CD4-positive, alpha-beta T cell (primary cell): ENCODE measurements at regions not wholly inside any gene's neighbourhood (a gene's known extent, or its start where the extent isn't known, plus 50 kb on each side); places are given as distances from the start of the nearest gene placed in this dataset.

Source experiments
- ATAC-seq: fragments of 200-7000 bp; cut with Tn5 transposase; one replicate; pipeline ENCODE4 v1.10.0; 2022; ENCODE audit warnings: mild to moderate bottlenecking; ENCODE audit not compliant: poor library complexity
- CTCF ChIA-PET: fragments of 350-600 bp; sonication (Branson Sonifier 250); formaldehyde crosslinking; loops from one replicate; lab custom pipeline; 2021; ENCODE audit warnings: antibody characterized with exemption, inconsistent platforms; lab: Charles Lee
- POLR2A ChIA-PET: fragments of 350-600 bp; sonication (Branson Sonifier 250); formaldehyde crosslinking; loops from one replicate; lab custom pipeline; 2021; ENCODE audit warnings: antibody characterized with exemption, inconsistent platforms; lab: Charles Lee
- DNase-seq, 14 experiments: peaks; one replicate each; pipeline ENCODE4 v3.0.0-alpha.2; 2013 to 2020; ENCODE audit warnings: mixed read lengths in 2 of 14
- H3K27ac ChIP-seq, 2 donors: one replicate each; pipeline versions ENCODE4 v1.5.1 to v1.7.0; 2013; ENCODE audit warnings: low read length in 2 of 2, low read depth in 1 of 2, mild to moderate bottlenecking in 1 of 2
- H3K27me3 ChIP-seq, 2 experiments: 1 replicate in 1 of 2; 2 replicates in 1 of 2; pipeline versions ENCODE4 v1.6.1 to v1.7.0; 2013; ENCODE audit warnings: low read length in 2 of 2, control low read depth in 1 of 2, mild to moderate bottlenecking in 1 of 2, moderate library complexity in 1 of 2; ENCODE audit not compliant: insufficient read depth in 2 of 2, control insufficient read depth in 1 of 2
- H3K36me3 ChIP-seq: one replicate; pipeline ENCODE4 v1.6.1; 2013; ENCODE audit warnings: low read length, control low read depth; ENCODE audit not compliant: insufficient read depth
- H3K4me1 ChIP-seq: one replicate; pipeline ENCODE4 v1.6.1; 2013; ENCODE audit warnings: low read length, control low read depth; ENCODE audit not compliant: insufficient read depth
- H3K4me3 ChIP-seq: one replicate; pipeline ENCODE4 v1.5.1; 2013; ENCODE audit warnings: mild to moderate bottlenecking, low read length, moderate library complexity
- H3K9me3 ChIP-seq, 2 experiments: 1 replicate in 1 of 2; 2 replicates in 1 of 2; pipeline versions ENCODE4 v1.6.1 to v1.7.0; 2013; ENCODE audit warnings: low read length in 2 of 2, mild to moderate bottlenecking in 2 of 2, control low read depth in 1 of 2, moderate library complexity in 1 of 2; ENCODE audit not compliant: control insufficient read depth in 1 of 2, insufficient read depth in 1 of 2
- H3K27ac Mint-ChIP-seq: one replicate; pipeline ENCODE4 v1.8.0; 2020; ENCODE audit warnings: mixed read lengths
- H3K27me3 Mint-ChIP-seq: one replicate; pipeline ENCODE4 v1.8.0; 2021; ENCODE audit warnings: mixed read lengths
- H3K36me3 Mint-ChIP-seq: one replicate; pipeline ENCODE4 v1.8.0; 2021; ENCODE audit warnings: low read depth, mixed read lengths
- H3K4me1 Mint-ChIP-seq: one replicate; pipeline ENCODE4 v1.8.0; 2021; ENCODE audit warnings: low read depth, mixed read lengths
- H3K4me3 Mint-ChIP-seq: one replicate; pipeline ENCODE4 v1.8.0; 2020; ENCODE audit warnings: mild to moderate bottlenecking, mixed read lengths
- H3K9me3 Mint-ChIP-seq: one replicate; pipeline ENCODE4 v1.8.0; 2020; ENCODE audit warnings: mixed read lengths
- intact Hi-C, 2 experiments: fragments of 100-400 bp; cut with DNase I in 1 of 2; cut with micrococcal nuclease in 1 of 2; formaldehyde crosslinking; loops; one replicate each; pipeline versions ENCODE4 v1.15.1 to v1.9.0; 2023 to 2025; cut with DNase I, micrococcal nuclease
- TF ChIP-seq, protein P1 (sequence below): fragments of 200-600 bp; IDR thresholded peaks from one replicate; pipeline ENCODE4 v1.8.0; 2022; ENCODE audit warnings: antibody characterized with exemption, mild to moderate bottlenecking

GRCh38 chr15:70469182-70469581, 294.2 kb downstream of the UACA start:
- Mint-ChIP-seq H3K4me3 (no peak overlapping the region), H3K4me1 (peaks cover 7% of the 10 kb centered on the region), H3K9me3 (no peaks in the 10 kb centered on the region), H3K36me3 (no peaks in the 10 kb centered on the region), H3K27ac (no peak overlapping the region), H3K27me3 (peaks cover 6% of the 10 kb centered on the region)
- intact Hi-C loops: loop anchor here in 1 of 2 experiments (10.0 kb wide), 1 partner anchor 354 kb away; no protein-coding TSS in a partner anchor
- Histone ChIP-seq H3K4me1 (peaks cover 8% of the 10 kb centered on the region), H3K4me3 (no peak overlapping the region), H3K27me3 (peaks cover 0 to 5% of the 10 kb centered on the region in 2 experiments), H3K9me3 (no peaks in the 10 kb centered on the region), H3K27ac (no peak overlapping the region), H3K36me3 (no peaks in the 10 kb centered on the region)
- TF ChIP-seq, protein P1, sequence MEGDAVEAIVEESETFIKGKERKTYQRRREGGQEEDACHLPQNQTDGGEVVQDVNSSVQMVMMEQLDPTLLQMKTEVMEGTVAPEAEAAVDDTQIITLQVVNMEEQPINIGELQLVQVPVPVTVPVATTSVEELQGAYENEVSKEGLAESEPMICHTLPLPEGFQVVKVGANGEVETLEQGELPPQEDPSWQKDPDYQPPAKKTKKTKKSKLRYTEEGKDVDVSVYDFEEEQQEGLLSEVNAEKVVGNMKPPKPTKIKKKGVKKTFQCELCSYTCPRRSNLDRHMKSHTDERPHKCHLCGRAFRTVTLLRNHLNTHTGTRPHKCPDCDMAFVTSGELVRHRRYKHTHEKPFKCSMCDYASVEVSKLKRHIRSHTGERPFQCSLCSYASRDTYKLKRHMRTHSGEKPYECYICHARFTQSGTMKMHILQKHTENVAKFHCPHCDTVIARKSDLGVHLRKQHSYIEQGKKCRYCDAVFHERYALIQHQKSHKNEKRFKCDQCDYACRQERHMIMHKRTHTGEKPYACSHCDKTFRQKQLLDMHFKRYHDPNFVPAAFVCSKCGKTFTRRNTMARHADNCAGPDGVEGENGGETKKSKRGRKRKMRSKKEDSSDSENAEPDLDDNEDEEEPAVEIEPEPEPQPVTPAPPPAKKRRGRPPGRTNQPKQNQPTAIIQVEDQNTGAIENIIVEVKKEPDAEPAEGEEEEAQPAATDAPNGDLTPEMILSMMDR: no peak
- ChIA-PET CTCF (no interaction called here), POLR2A (no interaction called here)
- DNase-seq: no peak
- ATAC-seq: no peak

DNA sequence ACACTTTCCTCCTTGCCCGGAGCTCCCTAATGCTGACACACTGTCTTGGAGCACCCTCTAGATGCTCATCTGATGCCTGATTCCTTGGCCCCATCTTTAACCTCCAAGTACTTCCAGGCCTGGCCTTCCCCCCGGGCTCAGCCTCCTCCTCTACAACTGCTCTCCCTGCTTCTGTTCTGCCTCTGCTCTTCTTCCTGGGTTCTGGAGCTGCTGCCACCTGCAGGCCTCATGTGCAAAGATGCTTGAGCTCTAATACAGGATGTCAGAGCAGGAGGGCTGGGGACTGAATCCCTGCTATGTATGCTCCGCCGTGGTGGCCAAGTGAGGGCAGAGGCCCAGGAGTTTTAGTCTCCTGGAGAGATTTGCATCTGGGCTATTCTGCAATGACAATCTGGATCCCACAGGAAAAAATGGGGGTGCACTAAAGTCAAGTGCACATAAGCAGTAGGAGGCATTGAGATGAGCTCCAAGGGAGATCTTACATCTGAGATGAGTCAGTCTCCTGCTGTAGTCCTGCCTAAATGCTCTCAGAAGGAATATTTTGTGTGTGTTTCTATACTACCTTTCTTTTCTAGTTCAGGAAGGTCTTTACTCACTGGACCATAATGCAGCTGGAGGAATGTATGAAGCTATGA, 296.3 kb downstream of the UACA start:
- H3K27me3 ChIP-seq: peaks cover 0 to 2% of the 10 kb centered on the region in 2 experiments
- peaks cover 6% of the 10 kb centered on the region for H3K4me1 ChIP-seq
- H3K4me3 ChIP-seq: no peak overlapping the region
- H3K4me1 Mint-ChIP-seq: peaks cover 5% of the 10 kb centered on the region
- H3K4me3 Mint-ChIP-seq: no peak overlapping the region
- H3K27me3 Mint-ChIP-seq: no peaks in the 10 kb centered on the region
- H3K27ac Mint-ChIP-seq: no peak overlapping the region
- ATAC-seq (peak; percentile 84), DNase-seq (peak in 13 of 14 experiments; percentile 35 to 75 (median 45))
- no peaks in the 10 kb centered on the region for H3K36me3 ChIP-seq
- no peaks in the 10 kb centered on the region for H3K9me3 Mint-ChIP-seq
- H3K36me3 Mint-ChIP-seq: no peaks in the 10 kb centered on the region
- no peak overlapping the region for H3K27ac ChIP-seq
- ChIA-PET POLR2A (interaction anchor here (0.9 to 1.5 kb wide), 6 partner anchors 8 to 999 kb away, joined by 3 to 7 read pairs (median 4); no protein-coding TSS in a partner anchor), CTCF (interaction anchor here (0.8 to 2.4 kb wide), 10 partner anchors 8 to 1005 kb away, joined by 3 to 10 read pairs (median 4); partner anchors contain the start of gene TLE3)
- H3K9me3 ChIP-seq: no peaks in the 10 kb centered on the region
- TF ChIP-seq, protein P1: peak; percentile 70
- intact Hi-C loops: loop anchor here (2.0 to 10.0 kb wide), 3 partner anchors 46 to 892 kb away; no protein-coding TSS in a partner anchor

DNA sequence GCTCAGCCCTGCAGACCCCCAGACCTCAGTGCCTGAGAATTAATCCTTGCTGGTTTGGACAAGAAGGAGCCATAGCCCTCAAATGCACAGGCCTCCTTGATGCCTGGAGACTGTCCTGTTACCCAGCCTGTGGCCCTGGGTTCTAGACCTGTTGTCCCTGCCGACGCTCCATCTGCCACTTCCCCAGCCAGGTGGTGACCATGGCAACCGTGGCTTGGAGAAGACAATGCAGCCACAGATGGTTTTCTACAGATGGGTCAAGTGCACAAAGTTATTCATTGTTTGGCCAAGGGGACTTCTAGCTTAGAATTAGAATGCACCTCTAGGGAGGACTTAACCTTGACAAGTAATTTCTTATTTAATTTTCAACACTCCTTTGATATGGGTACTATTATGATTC, 297.1 kb downstream of the UACA start:
- H3K4me1 Mint-ChIP-seq: peaks cover 5% of the 10 kb centered on the region
- H3K4me3 ChIP-seq: no peak overlapping the region
- TF ChIP-seq, protein P1: no peak
- H3K27ac Mint-ChIP-seq: no peak overlapping the region
- DNase-seq (no peak), ATAC-seq (no peak)
- H3K27me3 Mint-ChIP-seq: no peaks in the 10 kb centered on the region
- ChIA-PET CTCF (interaction anchor here (1.2 to 2.4 kb wide), 6 partner anchors 9 to 1004 kb away, joined by 3 to 10 read pairs (median 8); partner anchors contain the start of gene TLE3), POLR2A (interaction anchor here (0.9 to 1.5 kb wide), 4 partner anchors 9 to 371 kb away, joined by 3 to 7 read pairs (median 6); no protein-coding TSS in a partner anchor)
- no peaks in the 10 kb centered on the region for H3K9me3 ChIP-seq
- intact Hi-C loops: loop anchor here (2.0 to 10.0 kb wide), 3 partner anchors 46 to 892 kb away; no protein-coding TSS in a partner anchor
- no peaks in the 10 kb centered on the region for H3K36me3 Mint-ChIP-seq
- no peaks in the 10 kb centered on the region for H3K9me3 Mint-ChIP-seq
- peaks cover 6% of the 10 kb centered on the region for H3K4me1 ChIP-seq
- peaks cover 0 to 2% of the 10 kb centered on the region in 2 experiments for H3K27me3 ChIP-seq
- no peak overlapping the region for H3K27ac ChIP-seq
- no peaks in the 10 kb centered on the region for H3K36me3 ChIP-seq
- no peak overlapping the region for H3K4me3 Mint-ChIP-seq
